ENCODE measurements at regions not wholly inside any gene's neighbourhood (a gene's known extent, or its start where the extent isn't known, plus 50 kb on each side); places are given as distances from the start of the nearest gene placed in this dataset.

- DNase-seq, result no peak
Observed at GRCh38 chr22:48234011-48234410, 1471.6 kb downstream of the TBC1D22A start.

- DNase-seq, result no peak
Observed at GRCh38 chr22:48233586-48233985, 1471.1 kb downstream of the TBC1D22A start.

GRCh38 chr22:48228468-48228867, 1466.0 kb downstream of the TBC1D22A start:
- no peak for DNase-seq

GRCh38 chr22:48227341-48228018, 1465.0 kb downstream of the TBC1D22A start:
- DNase-seq, result no peak

GRCh38 chr22:48226026-48227013, 1463.9 kb downstream of the TBC1D22A start:
- DNase-seq, result no peak

- no peak for DNase-seq
Observed at GRCh38 chr22:48224332-48224731, 1461.9 kb downstream of the TBC1D22A start.

- DNase-seq, result no peak
Observed at GRCh38 chr22:48223488-48224190, 1461.2 kb downstream of the TBC1D22A start.

- DNase-seq, result no peak
Observed at GRCh38 chr22:48222742-48223487, 1460.5 kb downstream of the TBC1D22A start.

- DNase-seq, result no peak
Observed at GRCh38 chr22:48218889-48219420, 1456.5 kb downstream of the TBC1D22A start.

GRCh38 chr22:48217596-48217995, 1455.1 kb downstream of the TBC1D22A start:
- DNase-seq, result no peak

- DNase-seq, result no peak
Observed at GRCh38 chr22:48212727-48213126, 1450.3 kb downstream of the TBC1D22A start.

- no peak for DNase-seq
Observed at GRCh38 chr22:48210812-48211211, 1448.4 kb downstream of the TBC1D22A start.

- no peak for DNase-seq
Observed at GRCh38 chr22:48210198-48210580, 1447.7 kb downstream of the TBC1D22A start.

GRCh38 chr22:48209473-48210197, 1447.2 kb downstream of the TBC1D22A start:
- no peak for DNase-seq

- no peak for DNase-seq
Observed at GRCh38 chr22:48208894-48209293, 1446.4 kb downstream of the TBC1D22A start.

- DNase-seq, result no peak
Observed at GRCh38 chr22:48207919-48208535, 1445.6 kb downstream of the TBC1D22A start.

GRCh38 chr22:48205790-48206189, 1443.3 kb downstream of the TBC1D22A start:
- DNase-seq, result no peak

GRCh38 chr22:48205161-48205560, 1442.7 kb downstream of the TBC1D22A start:
- no peak for DNase-seq

- DNase-seq, result no peak
Observed at GRCh38 chr22:48204296-48204695, 1441.8 kb downstream of the TBC1D22A start.

GRCh38 chr22:48199667-48200066, 1437.2 kb downstream of the TBC1D22A start:
- DNase-seq, result no peak
